HepG2 (cell line): ENCODE measurements at regions not wholly inside any gene's neighbourhood (a gene's known extent, or its start where the extent isn't known, plus 50 kb on each side); places are given as distances from the start of the nearest gene placed in this dataset.

Source experiments
- ERF ChIP-seq: IDR thresholded peaks from 2 replicates; pipeline ENCODE4 v1.6.1; 2018; ENCODE audit warnings: missing biosample characterization, missing genetic modification reagents
- ETV6 ChIP-seq: sonication (generic); formaldehyde crosslinking; conservative IDR thresholded peaks from 2 replicates; pipeline ENCODE4 v1.4.0; 2020; ENCODE audit warnings: missing genetic modification reagents
- EZH2 ChIP-seq: conservative IDR thresholded peaks from 2 replicates; pipeline ENCODE4 v1.6.1; 2012; ENCODE audit warnings: mild to moderate bottlenecking, low read depth, low read length, moderate library complexity
- IRF2 ChIP-seq: IDR thresholded peaks from 2 replicates; pipeline ENCODE4 v1.6.1; 2018; ENCODE audit warnings: missing genetic modification reagents, missing compliant biosample characterization
- POLR2A ChIP-seq, 2 experiments: IDR thresholded peaks; 2 replicates each; pipeline ENCODE4 v1.6.1; 2011; ENCODE audit warnings: low read depth in 2 of 2, low read length in 2 of 2, mild to moderate bottlenecking in 1 of 2, moderate library complexity in 1 of 2; ENCODE audit not compliant: insufficient read depth in 1 of 2
- RBFOX2 ChIP-seq: fragments of 200-400 bp; formaldehyde crosslinking; IDR thresholded peaks from 2 replicates; pipeline ENCODE4 v1.6.1; 2017; ENCODE audit warnings: low read depth, mild to moderate bottlenecking, low read length
- SIN3A ChIP-seq: IDR thresholded peaks from 2 replicates; pipeline ENCODE4 v1.6.1; 2011; ENCODE audit warnings: low read depth, mild to moderate bottlenecking, control low read depth, low read length, borderline replicate concordance
- ZNF121 ChIP-seq: sonication (generic); formaldehyde crosslinking; IDR thresholded peaks from 2 replicates; pipeline ENCODE4 v1.5.0; 2020; ENCODE audit warnings: mild to moderate bottlenecking, missing genetic modification reagents
- ZNF337 ChIP-seq: sonication (generic); formaldehyde crosslinking; IDR thresholded peaks from 2 replicates; pipeline ENCODE4 v1.5.1; 2020; ENCODE audit warnings: missing genetic modification reagents, low read depth, mild to moderate bottlenecking, borderline replicate concordance
- ZNF644 ChIP-seq: IDR thresholded peaks from 2 replicates; pipeline ENCODE4 v1.6.1; 2016; ENCODE audit warnings: low read depth
- ZNF709 ChIP-seq: sonication (generic); formaldehyde crosslinking; IDR thresholded peaks from 2 replicates; pipeline ENCODE4 v1.5.0; 2020; ENCODE audit warnings: mild to moderate bottlenecking, missing genetic modification reagents
- ZNF747 ChIP-seq: sonication (generic); formaldehyde crosslinking; IDR thresholded peaks from 2 replicates; pipeline ENCODE4 v1.8.1; 2023; ENCODE audit warnings: missing genetic modification reagents, mild to moderate bottlenecking, borderline replicate concordance
- ZNF891 ChIP-seq: sonication (generic); formaldehyde crosslinking; IDR thresholded peaks from 2 replicates; pipeline ENCODE4 v1.5.0; 2020; ENCODE audit warnings: mild to moderate bottlenecking, missing genetic modification reagents
- TF ChIP-seq, protein P1 (sequence below): sonication (generic); formaldehyde crosslinking; IDR thresholded peaks from 2 replicates; pipeline ENCODE4 v1.5.1; 2020; ENCODE audit warnings: mild to moderate bottlenecking, missing genetic modification reagents

- TF ChIP-seq RBFOX2 (no peak), ZNF121 (no peak), IRF2 (CRISPR knock-in tag) (no peak), ERF (CRISPR knock-in tag) (no peak), ZNF747 (no peak), ETV6 (CRISPR knock-in tag) (no peak), SIN3A (no peak), EZH2 (no peak), ZNF644 (CRISPR knock-in tag) (no peak), ZNF891 (CRISPR knock-in tag) (no peak), POLR2A (IDR thresholded peaks at IDR 0.05; ENCODE audit: insufficient read depth in 1 of 2, low read depth in 2 of 2, low read length in 2 of 2) (no peak), ZNF709 (CRISPR knock-in tag) (no peak), ZNF337 (CRISPR knock-in tag) (no peak)
- TF ChIP-seq, protein P1, sequence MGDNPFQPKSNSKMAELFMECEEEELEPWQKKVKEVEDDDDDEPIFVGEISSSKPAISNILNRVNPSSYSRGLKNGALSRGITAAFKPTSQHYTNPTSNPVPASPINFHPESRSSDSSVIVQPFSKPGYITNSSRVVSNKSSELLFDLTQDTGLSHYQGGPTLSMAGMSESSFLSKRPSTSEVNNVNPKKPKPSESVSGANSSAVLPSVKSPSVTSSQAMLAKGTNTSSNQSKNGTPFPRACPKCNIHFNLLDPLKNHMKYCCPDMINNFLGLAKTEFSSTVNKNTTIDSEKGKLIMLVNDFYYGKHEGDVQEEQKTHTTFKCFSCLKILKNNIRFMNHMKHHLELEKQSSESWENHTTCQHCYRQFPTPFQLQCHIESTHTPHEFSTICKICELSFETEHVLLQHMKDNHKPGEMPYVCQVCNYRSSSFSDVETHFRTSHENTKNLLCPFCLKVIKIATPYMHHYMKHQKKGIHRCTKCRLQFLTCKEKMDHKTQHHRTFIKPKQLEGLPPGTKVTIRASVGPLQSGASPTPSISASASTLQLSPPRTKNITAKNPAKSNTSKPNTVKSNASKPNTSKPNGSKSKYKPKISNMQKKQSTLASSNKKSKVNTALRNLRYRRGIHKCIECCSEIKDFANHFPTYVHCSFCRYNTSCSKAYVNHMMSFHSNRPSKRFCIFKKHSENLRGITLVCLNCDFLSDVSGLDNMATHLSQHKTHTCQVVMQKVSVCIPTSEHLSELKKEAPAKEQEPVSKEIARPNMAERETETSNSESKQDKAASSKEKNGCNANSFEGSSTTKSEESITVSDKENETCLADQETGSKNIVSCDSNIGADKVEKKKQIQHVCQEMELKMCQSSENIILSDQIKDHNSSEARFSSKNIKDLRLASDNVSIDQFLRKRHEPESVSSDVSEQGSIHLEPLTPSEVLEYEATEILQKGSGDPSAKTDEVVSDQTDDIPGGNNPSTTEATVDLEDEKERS (CRISPR knock-in tag): no peak
Measured at GRCh38 chr1:115172270-115172669, 83.0 kb upstream of the TSPAN2 start.
